NT2/D1 (cell line): ENCODE measurements at regions not wholly inside any gene's neighbourhood (a gene's known extent, or its start where the extent isn't known, plus 50 kb on each side); places are given as distances from the start of the nearest gene placed in this dataset.

ENCODE experiments used
- SUZ12 ChIP-seq: IDR thresholded peaks from 2 replicates; pipeline ENCODE4 v1.6.1; 2011; ENCODE audit not compliant: insufficient read length, insufficient read depth; ENCODE audit errors: extremely low read depth
- YY1 ChIP-seq: IDR thresholded peaks from 2 replicates; pipeline ENCODE4 v1.6.1; 2011; ENCODE audit not compliant: insufficient read length, insufficient read depth

GRCh38 chr15:53910236-53910849 is 67.9 kb upstream of the UNC13C start:
- TF ChIP-seq YY1 (no peak), SUZ12 (no peak)
